HCT116 (cell line): ENCODE measurements at regions not wholly inside any gene's neighbourhood (a gene's known extent, or its start where the extent isn't known, plus 50 kb on each side); places are given as distances from the start of the nearest gene placed in this dataset.

Experiments used
- ATAC-seq: fragments of 200-7000 bp; cut with Tn5 transposase; 2 replicates; pipeline ENCODE4 v1.9.1; 2020; ENCODE audit warnings: mild to moderate bottlenecking, moderate library complexity
- BruUV-seq: library from RNA; stranded (reverse); fragments of 400-500 nt; replicated peaks from 2 replicates; lab custom pipeline; 2021; lab: Mats Ljungman, UMichigan
- CTCF ChIA-PET: fragments of 300-600 bp; sonication (Branson Sonifier 250); formaldehyde crosslinking; loops from one replicate; lab custom pipeline; 2021; ENCODE audit warnings: antibody characterized with exemption; lab: Charles Lee
- POLR2A ChIA-PET: fragments of 300-600, 350-600 bp; sonication (Branson Sonifier 250); formaldehyde crosslinking; loops from one replicate; lab custom pipeline; 2021; ENCODE audit warnings: antibody characterized with exemption; lab: Charles Lee
- RAD21 ChIA-PET, 2 experiments: fragments of 300-600 bp; sonication (Branson Sonifier 250); formaldehyde crosslinking; loops; one replicate each; lab custom pipeline; 2023; ENCODE audit warnings: low total read pairs in 2 of 2; ENCODE audit not compliant: uncharacterized antibody in 2 of 2, unreplicated experiment in 2 of 2, low non-redundant PET in 1 of 2; lab: Charles Lee
- DNase-seq: peaks from one replicate; pipeline ENCODE4 v3.0.0-alpha.2; 2010; ENCODE audit warnings: low read depth, low spot score
- H2AFZ ChIP-seq: fragments of 200-600 bp; shearing (Covaris generic), sonication (generic); 2 replicates; pipeline ENCODE4 v1.6.1; 2017; ENCODE audit warnings: low read depth, mixed run types, mixed read lengths, antibody characterized with exemption, low read length; ENCODE audit not compliant: poor library complexity, severe bottlenecking
- H3K27ac ChIP-seq: 2 replicates; pipeline ENCODE4 v1.5.1; 2012; ENCODE audit warnings: low read depth, low read length
- H3K27me3 ChIP-seq: fragments of 200-600 bp; sonication (generic); 2 replicates; pipeline ENCODE4 v1.6.1; 2016; ENCODE audit warnings: mixed run types, low read length, mixed read lengths; ENCODE audit not compliant: insufficient read depth
- H3K36me3 ChIP-seq, 2 experiments: fragments of 200-500 bp in 1 of 2; fragments of 200-600 bp in 1 of 2; sonication (Bioruptor generic) in 1 of 2; sonication (generic) in 1 of 2; 2 replicates each; pipeline versions ENCODE4 v1.5.1 to v1.6.1; 2014 to 2016; ENCODE audit warnings: low read length in 2 of 2, inconsistent platforms in 1 of 2, mixed read lengths in 1 of 2, mixed run types in 1 of 2; ENCODE audit not compliant: insufficient read depth in 2 of 2, control insufficient read depth in 1 of 2
- H3K4me1 ChIP-seq, 2 experiments: fragments of 200-600 bp in 1 of 2; sonication (generic) in 1 of 2; 2 replicates each; pipeline versions ENCODE4 v1.5.1 to v1.6.1; 2012 to 2017; ENCODE audit warnings: low read length in 2 of 2, inconsistent platforms in 1 of 2, mild to moderate bottlenecking in 1 of 2, mixed read lengths in 1 of 2, mixed run types in 1 of 2, moderate library complexity in 1 of 2; ENCODE audit not compliant: insufficient read depth in 2 of 2, control insufficient read depth in 1 of 2
- H3K4me2 ChIP-seq: fragments of 200-600 bp; sonication (generic); 2 replicates; pipeline ENCODE4 v1.6.1; 2017; ENCODE audit warnings: mixed run types, low read length, mixed read lengths
- H3K4me3 ChIP-seq, 2 experiments: fragments of 200-600 bp in 1 of 2; sonication (generic) in 1 of 2; replicated peaks in 1 of 2; 2 replicates each; pipeline ENCODE4 v1.5.1; 2011 to 2016; ENCODE audit warnings: low read length in 2 of 2, control low read depth in 1 of 2, low read depth in 1 of 2, mild to moderate bottlenecking in 1 of 2, mixed read lengths in 1 of 2, mixed run types in 1 of 2
- H3K79me2 ChIP-seq: fragments of 200-600 bp; sonication (generic); 2 replicates; pipeline ENCODE4 v1.6.1; 2017; ENCODE audit warnings: mild to moderate bottlenecking, mixed run types, low read length, moderate library complexity, mixed read lengths; ENCODE audit not compliant: insufficient read depth
- H3K9ac ChIP-seq: fragments of 200-600 bp; sonication (generic); 2 replicates; pipeline ENCODE4 v1.6.1; 2016; ENCODE audit warnings: low read length, mixed read lengths
- H3K9me2 ChIP-seq: fragments of 200-600 bp; sonication (generic), shearing (Covaris generic); 2 replicates; pipeline ENCODE4 v1.6.1; 2017; ENCODE audit warnings: mixed run types, mild to moderate bottlenecking, moderate library complexity; ENCODE audit not compliant: insufficient read depth
- H3K9me3 ChIP-seq, 2 experiments: fragments of 200-500 bp in 1 of 2; fragments of 200-600 bp in 1 of 2; sonication (Bioruptor generic) in 1 of 2; sonication (generic) in 1 of 2; 2 replicates each; pipeline ENCODE4 v1.6.1; 2014 to 2017; ENCODE audit warnings: low read length in 2 of 2, mixed read lengths in 2 of 2, inconsistent platforms in 1 of 2, low read depth in 1 of 2, mild to moderate bottlenecking in 1 of 2, mixed run types in 1 of 2, moderate library complexity in 1 of 2; ENCODE audit not compliant: control insufficient read depth in 1 of 2, insufficient read depth in 1 of 2
- H4K20me1 ChIP-seq: fragments of 200-600 bp; sonication (generic), shearing (Covaris generic); 2 replicates; pipeline ENCODE4 v1.6.1; 2017; ENCODE audit warnings: mixed run types, mild to moderate bottlenecking, moderate library complexity; ENCODE audit not compliant: insufficient read depth
- ATF3 ChIP-seq: IDR thresholded peaks from 2 replicates; pipeline ENCODE4 v1.6.1; 2012
- CBX3 ChIP-seq: IDR thresholded peaks from 2 replicates; pipeline ENCODE4 v1.6.1; 2012; ENCODE audit warnings: low read depth
- CEBPB ChIP-seq: IDR thresholded peaks from 2 replicates; pipeline ENCODE4 v1.6.1; 2012; ENCODE audit warnings: low read depth
- CTCF ChIP-seq, 3 experiments: fragments of 200-600 bp in 1 of 3; sonication (generic) in 1 of 3; IDR thresholded peaks in 2 of 3; conservative IDR thresholded peaks in 1 of 3; 2 replicates each; pipeline ENCODE4 v1.5.1; 2012 to 2017; ENCODE audit warnings: low read depth in 2 of 3, low read length in 2 of 3, antibody characterized with exemption in 1 of 3, borderline replicate concordance in 1 of 3, control low read depth in 1 of 3, mild to moderate bottlenecking in 1 of 3, mixed read lengths in 1 of 3, mixed run types in 1 of 3, moderate library complexity in 1 of 3; ENCODE audit not compliant: insufficient read depth in 1 of 3
- EZH2phosphoT487 ChIP-seq: fragments of 200-600 bp; IDR thresholded peaks from 2 replicates; pipeline ENCODE4 v1.6.1; 2018; ENCODE audit warnings: antibody characterized with exemption, borderline replicate concordance
- FOSL1 ChIP-seq: IDR thresholded peaks from 2 replicates; pipeline ENCODE4 v1.6.1; 2012; ENCODE audit warnings: low read depth
- MAX ChIP-seq: IDR thresholded peaks from 2 replicates; pipeline ENCODE4 v1.6.1; 2012
- POLR2A ChIP-seq: IDR thresholded peaks from 2 replicates; pipeline ENCODE4 v1.7.0; 2011; ENCODE audit warnings: borderline replicate concordance; ENCODE audit not compliant: insufficient read depth, insufficient read length; ENCODE audit errors: extremely low read depth
- POLR2AphosphoS5 ChIP-seq: IDR thresholded peaks from 2 replicates; pipeline ENCODE4 v1.6.1; 2011; ENCODE audit warnings: mild to moderate bottlenecking, low read depth, low read length, moderate library complexity
- RAD21 ChIP-seq: IDR thresholded peaks from 2 replicates; pipeline ENCODE4 v1.6.1; 2012; ENCODE audit warnings: low read depth, mild to moderate bottlenecking
- REST ChIP-seq: IDR thresholded peaks from 2 replicates; pipeline ENCODE4 v1.6.1; 2012; ENCODE audit warnings: low read depth
- SP1 ChIP-seq: IDR thresholded peaks from 2 replicates; pipeline ENCODE4 v1.6.1; 2012; ENCODE audit warnings: low read depth
- SRF ChIP-seq: IDR thresholded peaks from 2 replicates; pipeline ENCODE4 v1.6.1; 2012; ENCODE audit warnings: low read depth
- TCF7L2 ChIP-seq: IDR thresholded peaks from 2 replicates; pipeline ENCODE4 v1.7.0; 2011; ENCODE audit warnings: borderline replicate concordance, inconsistent platforms; ENCODE audit not compliant: insufficient read depth, insufficient read length; ENCODE audit errors: extremely low read depth
- ZNF274 ChIP-seq: fragments of 200-500 bp; sonication (Bioruptor generic); IDR thresholded peaks from 2 replicates; pipeline ENCODE4 v1.6.1; 2014; ENCODE audit warnings: mild to moderate bottlenecking, low read depth, low read length, inconsistent platforms
- intact Hi-C: fragments of 100-400 bp; cut with micrococcal nuclease; formaldehyde crosslinking; loops from 2 replicates; pipeline ENCODE4 v1.10.0; 2022

GRCh38 chr6:1526398-1527072 lies 83.2 kb upstream of the FOXC1 start:
- Histone ChIP-seq H3K27ac (no peak overlapping the region), H3K4me1 (peaks cover 0 to 8% of the 10 kb centered on the region in 2 experiments; a peak in 2 of 4 replicates), H3K9ac (no peak overlapping the region), H3K79me2 (no peaks in the 10 kb centered on the region), H3K27me3 (no peaks in the 10 kb centered on the region), H3K36me3 (no peaks in the 10 kb centered on the region), H3K4me2 (no peak overlapping the region), H4K20me1 (no peaks in the 10 kb centered on the region), H3K4me3 (no peak overlapping the region), H2AFZ (no peak overlapping the region), H3K9me2 (no peaks in the 10 kb centered on the region), H3K9me3 (no peaks in the 10 kb centered on the region)
- ATAC-seq: no peak
- ChIA-PET CTCF (no interaction called here), RAD21 (no interaction called here), POLR2A (no interaction called here)
- BruUV-seq: no TSS peak
- no peak for TF ChIP-seq SRF
- TF ChIP-seq CBX3: no peak
- TF ChIP-seq FOSL1: no peak
- TF ChIP-seq MAX: no peak
- TF ChIP-seq POLR2A: no peak
- no peak for TF ChIP-seq SP1
- intact Hi-C loops: no loop called here
- no peak for DNase-seq

- no peak overlapping the region for H3K4me2 ChIP-seq
- no peak overlapping the region for H3K9ac ChIP-seq
- no peak for DNase-seq
- no peaks in the 10 kb centered on the region for H3K36me3 ChIP-seq
- no peak overlapping the region for H2AFZ ChIP-seq
- H3K79me2 ChIP-seq: no peaks in the 10 kb centered on the region
- TF ChIP-seq ZNF274 (no peak), POLR2AphosphoS5 (no peak), TCF7L2 (no peak), ATF3 (no peak), REST (no peak), CTCF (IDR thresholded peaks at IDR 0.05 in 2 of 3, conservative IDR thresholded peaks at IDR 0.05 in 1 of 3; ENCODE audit: borderline replicate concordance in 1 of 3, insufficient read depth in 1 of 3, low read depth in 2 of 3, low read length in 2 of 3) (no peak), CBX3 (no peak), EZH2phosphoT487 (no peak), RAD21 (no peak), CEBPB (no peak)
- no peak overlapping the region for H3K4me3 ChIP-seq
- ChIA-PET CTCF (interaction anchor here (1.1 to 1.2 kb wide), 2 partner anchors 26 to 103 kb away, joined by 3 read pairs; no protein-coding TSS in a partner anchor), RAD21 (no interaction called here), POLR2A (no interaction called here)
- intact Hi-C loops: no loop called here
- H3K27me3 ChIP-seq: no peaks in the 10 kb centered on the region
- no peaks in the 10 kb centered on the region for H3K9me3 ChIP-seq
- no peak for ATAC-seq
- no peaks in the 10 kb centered on the region for H4K20me1 ChIP-seq
- H3K4me1 ChIP-seq: peaks cover 0 to 8% of the 10 kb centered on the region in 2 experiments; a peak in 2 of 4 replicates
- H3K27ac ChIP-seq: no peak overlapping the region
- no peaks in the 10 kb centered on the region for H3K9me2 ChIP-seq
- BruUV-seq: no TSS peak
Measured at GRCh38 chr6:1527073-1527457, 82.7 kb upstream of the FOXC1 start.
